ENCODE measurements at regions not wholly inside any gene's neighbourhood (a gene's known extent, or its start where the extent isn't known, plus 50 kb on each side); places are given as distances from the start of the nearest gene placed in this dataset.
A peak's percentile ranks its signal among the peaks of the same experiment; 100 is the strongest.

- 90% methylated on average over 3 of the region's 3 CpGs for WGBS (ENCODE audit: low lambda C conversion rate, missing lambda C conversion rate)
- no peaks in the 10 kb centered on the region for H3K9me2 ChIP-seq (replicated peaks; ENCODE audit: insufficient read depth)
Measured at GRCh38 chr2:217688494-217688893, 314.3 kb downstream of the TNS1 start.

GRCh38 chr2:217687771-217688170, 315.0 kb downstream of the TNS1 start:
- Histone ChIP-seq H2AFZ (no peak overlapping the region), H3K4me1 (ENCODE audit: insufficient read depth) (peaks cover 22% of the 10 kb centered on the region), H4K20me1 (ENCODE audit: insufficient read depth, poor library complexity, severe bottlenecking) (no peaks in the 10 kb centered on the region), H3K4me2 (no peak overlapping the region), H3K27ac (peak overlapping the region; percentile 16), H3K79me2 (no peaks in the 10 kb centered on the region), H3K36me3 (replicated peaks; ENCODE audit: insufficient read depth, low read depth) (no peaks in the 10 kb centered on the region), H3K27me3 (no peaks in the 10 kb centered on the region), H3K4me3 (no peak overlapping the region), H3K9me2 (replicated peaks; ENCODE audit: insufficient read depth) (no peaks in the 10 kb centered on the region), H3K9me3 (ENCODE audit: low read depth) (no peaks in the 10 kb centered on the region)
- no peak for DNase-seq (ENCODE audit: low spot score)
- TF ChIP-seq CTCF (IDR thresholded peaks at IDR 0.05; ENCODE audit: poor library complexity) (no peak), EZH2phosphoT487 (IDR thresholded peaks at IDR 0.05; ENCODE audit: low read depth, severe bottlenecking, unreplicated experiment) (no peak), EZH2 (IDR thresholded peaks at IDR 0.05; ENCODE audit: borderline replicate concordance) (no peak)
- WGBS (ENCODE audit: low lambda C conversion rate, missing lambda C conversion rate): 86% methylated on average over 6 of the region's 6 CpGs

More at GRCh38 chr2:217688494-217688893, 314.3 kb downstream of the TNS1 start:
- Histone ChIP-seq H3K79me2 (no peaks in the 10 kb centered on the region), H3K4me2 (no peak overlapping the region), H2AFZ (no peak overlapping the region), H3K4me1 (ENCODE audit: insufficient read depth) (peaks cover 18% of the 10 kb centered on the region), H3K4me3 (no peak overlapping the region), H4K20me1 (ENCODE audit: insufficient read depth, poor library complexity, severe bottlenecking) (no peaks in the 10 kb centered on the region), H3K36me3 (replicated peaks; ENCODE audit: insufficient read depth, low read depth) (no peaks in the 10 kb centered on the region), H3K27me3 (no peaks in the 10 kb centered on the region), H3K27ac (no peak overlapping the region), H3K9me3 (ENCODE audit: low read depth) (no peaks in the 10 kb centered on the region)
- no peak for DNase-seq (ENCODE audit: low spot score)
- TF ChIP-seq EZH2 (IDR thresholded peaks at IDR 0.05; ENCODE audit: borderline replicate concordance): no peak

GRCh38 chr2:217685255-217685605, 317.6 kb downstream of the TNS1 start:
- Histone ChIP-seq H4K20me1 (ENCODE audit: insufficient read depth, poor library complexity, severe bottlenecking) (no peaks in the 10 kb centered on the region), H3K4me1 (ENCODE audit: insufficient read depth) (peaks cover 22% of the 10 kb centered on the region), H3K79me2 (no peaks in the 10 kb centered on the region), H3K4me2 (peak overlapping the region; percentile 31), H3K9me2 (replicated peaks; ENCODE audit: insufficient read depth) (no peaks in the 10 kb centered on the region), H3K36me3 (replicated peaks; ENCODE audit: insufficient read depth, low read depth) (no peaks in the 10 kb centered on the region), H3K9me3 (ENCODE audit: low read depth) (no peaks in the 10 kb centered on the region), H3K27me3 (no peaks in the 10 kb centered on the region), H2AFZ (no peak overlapping the region), H3K27ac (peak overlapping the region; percentile 86), H3K4me3 (no peak overlapping the region)
- peak; percentile 92 for DNase-seq (ENCODE audit: low spot score)
- 7% methylated on average over 4 of the region's 4 CpGs for WGBS (ENCODE audit: low lambda C conversion rate, missing lambda C conversion rate)
- TF ChIP-seq CTCF (IDR thresholded peaks at IDR 0.05; ENCODE audit: poor library complexity) (no peak), EZH2phosphoT487 (IDR thresholded peaks at IDR 0.05; ENCODE audit: low read depth, severe bottlenecking, unreplicated experiment) (no peak), EZH2 (IDR thresholded peaks at IDR 0.05; ENCODE audit: borderline replicate concordance) (no peak)

GRCh38 chr2:217684431-217685254, 318.2 kb downstream of the TNS1 start:
- Histone ChIP-seq H3K27me3 (no peaks in the 10 kb centered on the region), H4K20me1 (ENCODE audit: insufficient read depth, poor library complexity, severe bottlenecking) (no peaks in the 10 kb centered on the region), H3K9me2 (replicated peaks; ENCODE audit: insufficient read depth) (no peaks in the 10 kb centered on the region), H3K27ac (peak overlapping the region; percentile 86), H3K4me1 (ENCODE audit: insufficient read depth) (peaks cover 22% of the 10 kb centered on the region), H3K9me3 (ENCODE audit: low read depth) (no peaks in the 10 kb centered on the region), H3K36me3 (replicated peaks; ENCODE audit: insufficient read depth, low read depth) (no peaks in the 10 kb centered on the region), H2AFZ (no peak overlapping the region), H3K79me2 (no peaks in the 10 kb centered on the region), H3K4me3 (no peak overlapping the region), H3K4me2 (peak overlapping the region; percentile 23)
- no peak for TF ChIP-seq EZH2phosphoT487 (IDR thresholded peaks at IDR 0.05; ENCODE audit: low read depth, severe bottlenecking, unreplicated experiment)
- no peak for TF ChIP-seq CTCF (IDR thresholded peaks at IDR 0.05; ENCODE audit: poor library complexity)
- TF ChIP-seq EZH2 (IDR thresholded peaks at IDR 0.05; ENCODE audit: borderline replicate concordance): no peak
- WGBS (ENCODE audit: low lambda C conversion rate, missing lambda C conversion rate): 35% methylated on average over 3 of the region's 3 CpGs
- no peak for DNase-seq (ENCODE audit: low spot score)
